AG10803 (cell line): ENCODE measurements at regions not wholly inside any gene's neighbourhood (a gene's known extent, or its start where the extent isn't known, plus 50 kb on each side); places are given as distances from the start of the nearest gene placed in this dataset.

ENCODE experiments used
- DNase-seq: peaks from one replicate; pipeline ENCODE4 v3.0.0; 2010; ENCODE audit warnings: low read depth
- H3K4me3 ChIP-seq: 2 replicates; pipeline ENCODE4 v1.5.1; 2011; ENCODE audit warnings: mild to moderate bottlenecking, low read length, control low read depth
- TF ChIP-seq, protein P1 (sequence below): conservative IDR thresholded peaks from 2 replicates; pipeline ENCODE4 v1.5.1; 2011; ENCODE audit warnings: mild to moderate bottlenecking, low read length, control low read depth, inconsistent platforms

DNA sequence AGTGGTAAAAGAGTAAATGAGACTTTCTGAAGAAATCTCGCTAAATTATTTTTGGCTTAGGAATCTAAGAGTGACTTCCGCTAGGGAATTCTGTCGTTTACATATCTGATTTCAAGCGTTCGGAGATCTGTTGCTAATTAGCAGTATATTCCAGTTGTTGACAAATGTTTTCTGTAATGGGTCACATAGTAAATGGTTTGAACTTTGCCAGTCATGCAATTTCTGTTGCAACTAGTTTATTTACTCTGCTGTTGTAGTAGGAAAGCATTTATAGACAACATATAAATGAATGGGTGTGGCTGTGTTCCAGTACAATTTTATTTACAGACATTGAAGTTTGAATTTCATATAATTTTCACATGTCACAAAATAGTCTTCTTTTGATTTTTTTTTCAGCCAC lies 57.4 kb upstream of the JAK2 start:
- DNase-seq = peak; percentile 59
- H3K4me3 ChIP-seq = no peak overlapping the region
- TF ChIP-seq, protein P1, sequence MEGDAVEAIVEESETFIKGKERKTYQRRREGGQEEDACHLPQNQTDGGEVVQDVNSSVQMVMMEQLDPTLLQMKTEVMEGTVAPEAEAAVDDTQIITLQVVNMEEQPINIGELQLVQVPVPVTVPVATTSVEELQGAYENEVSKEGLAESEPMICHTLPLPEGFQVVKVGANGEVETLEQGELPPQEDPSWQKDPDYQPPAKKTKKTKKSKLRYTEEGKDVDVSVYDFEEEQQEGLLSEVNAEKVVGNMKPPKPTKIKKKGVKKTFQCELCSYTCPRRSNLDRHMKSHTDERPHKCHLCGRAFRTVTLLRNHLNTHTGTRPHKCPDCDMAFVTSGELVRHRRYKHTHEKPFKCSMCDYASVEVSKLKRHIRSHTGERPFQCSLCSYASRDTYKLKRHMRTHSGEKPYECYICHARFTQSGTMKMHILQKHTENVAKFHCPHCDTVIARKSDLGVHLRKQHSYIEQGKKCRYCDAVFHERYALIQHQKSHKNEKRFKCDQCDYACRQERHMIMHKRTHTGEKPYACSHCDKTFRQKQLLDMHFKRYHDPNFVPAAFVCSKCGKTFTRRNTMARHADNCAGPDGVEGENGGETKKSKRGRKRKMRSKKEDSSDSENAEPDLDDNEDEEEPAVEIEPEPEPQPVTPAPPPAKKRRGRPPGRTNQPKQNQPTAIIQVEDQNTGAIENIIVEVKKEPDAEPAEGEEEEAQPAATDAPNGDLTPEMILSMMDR = no peak

DNA sequence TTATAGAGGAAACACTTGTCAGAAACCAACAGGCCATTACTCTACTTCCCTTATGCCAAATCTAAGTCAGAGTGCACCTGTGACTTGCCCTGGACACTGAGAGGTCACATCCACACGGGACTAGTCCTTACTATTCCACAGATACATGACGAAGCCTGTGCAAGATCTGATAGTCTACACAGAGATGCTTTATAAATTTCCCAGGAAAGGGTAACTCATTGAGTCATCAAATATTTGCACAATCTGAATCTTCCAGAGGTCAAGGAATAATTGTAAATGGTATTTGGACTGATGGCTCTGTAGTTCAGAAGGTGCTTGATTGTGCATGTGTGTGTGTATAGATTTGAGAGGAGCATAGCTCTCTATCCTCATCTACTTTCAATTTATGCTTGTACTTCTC lies 55.2 kb upstream of the JAK2 start:
- TF ChIP-seq, protein P1 = no peak
- H3K4me3 ChIP-seq = no peak overlapping the region
- DNase-seq = no peak

DNA sequence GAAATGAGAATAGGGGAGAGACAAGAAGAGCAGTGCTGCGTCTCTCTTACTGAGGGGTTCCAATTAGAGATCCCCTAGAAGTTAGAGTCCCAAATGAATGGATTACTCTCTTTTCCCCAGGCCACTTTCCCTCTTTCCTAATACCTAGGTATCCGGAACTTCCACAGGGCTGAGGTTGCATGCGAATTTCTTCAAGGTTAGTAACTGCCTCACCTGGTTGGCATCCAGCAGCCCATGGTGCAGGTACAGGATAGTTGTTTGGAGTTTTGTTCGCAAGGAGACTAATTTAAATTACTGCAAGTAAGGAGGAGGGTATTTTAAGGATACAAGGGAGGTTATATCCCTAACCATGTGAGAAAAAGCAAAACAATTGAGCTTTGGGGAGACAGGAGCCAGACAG lies 52.4 kb upstream of the JAK2 start:
- no peak for DNase-seq
- no peak overlapping the region for H3K4me3 ChIP-seq
- TF ChIP-seq, protein P1 = no peak

DNA sequence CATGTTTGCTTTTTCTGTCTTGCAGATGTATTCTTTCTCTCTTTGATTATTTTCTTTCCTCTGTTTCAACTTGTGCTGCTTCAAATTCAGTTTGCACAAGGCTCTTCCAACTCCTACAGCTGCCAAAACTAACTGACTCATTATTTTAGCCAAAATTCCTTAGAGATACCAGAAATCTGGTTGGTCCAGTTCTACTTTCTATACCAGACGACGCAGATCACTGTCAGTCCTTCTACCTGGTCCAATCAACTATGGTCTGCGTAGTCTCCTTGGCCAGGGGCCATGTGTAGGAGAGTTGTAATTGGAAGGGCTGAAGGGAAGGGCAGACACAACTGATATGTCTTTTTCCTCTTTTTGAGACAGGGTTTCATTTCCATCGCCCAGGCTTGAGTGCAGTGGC lies 51.9 kb upstream of the JAK2 start:
- TF ChIP-seq, protein P1 = no peak
- H3K4me3 ChIP-seq = no peak overlapping the region
- no peak for DNase-seq

DNA sequence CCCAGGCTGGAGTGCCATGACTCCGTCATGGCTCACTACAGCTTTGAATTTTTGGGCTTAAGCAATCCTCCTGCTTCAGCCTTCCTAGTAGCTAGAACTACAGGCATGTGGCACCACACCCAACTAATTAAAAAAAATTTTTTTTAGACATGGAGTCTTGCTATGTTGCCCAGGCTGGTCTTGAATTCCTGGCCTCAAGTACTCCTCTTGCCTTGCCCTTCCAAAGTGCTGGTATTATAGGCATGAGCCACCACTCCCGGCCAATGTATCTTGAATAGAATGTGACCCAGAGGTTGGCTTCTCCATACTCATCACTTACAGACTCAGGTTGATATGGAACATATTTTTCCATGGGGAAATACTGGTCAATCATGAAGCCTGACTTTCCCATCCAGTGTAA lies 51.2 kb upstream of the JAK2 start:
- TF ChIP-seq, protein P1 = no peak

DNA sequence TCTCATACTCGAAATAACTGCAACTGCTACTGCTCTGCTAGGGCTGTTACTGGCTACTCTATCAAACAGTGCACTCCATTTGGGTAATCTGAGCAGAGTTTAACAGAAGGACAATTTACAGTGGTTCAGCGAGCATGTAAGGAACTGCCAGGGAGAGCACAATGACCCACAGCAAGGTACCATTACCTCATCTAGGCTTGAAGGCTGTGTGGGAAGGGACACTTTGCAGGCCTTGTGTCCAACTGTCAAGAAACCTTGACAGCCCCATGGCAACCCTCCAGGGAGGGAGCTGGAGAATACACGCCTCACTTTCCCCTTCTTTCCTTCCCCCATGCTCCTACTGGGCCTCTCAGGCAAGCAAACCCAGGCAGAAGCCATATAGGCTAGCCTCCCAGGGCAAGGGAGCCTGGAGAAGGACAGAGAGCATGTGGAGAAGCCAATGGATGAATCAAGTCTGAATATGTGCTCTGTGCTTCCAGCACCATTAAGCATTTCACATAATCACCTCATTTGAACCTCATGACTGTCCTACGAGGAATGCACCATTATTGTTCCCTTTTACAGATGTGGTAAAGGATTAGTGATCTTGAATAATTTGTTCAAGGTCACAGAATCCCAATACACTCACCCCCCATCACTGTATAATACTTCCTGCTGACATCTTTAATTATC lies 49.9 kb upstream of the JAK2 start:
- no peak overlapping the region for H3K4me3 ChIP-seq
- TF ChIP-seq, protein P1 = no peak
- peak; percentile 27 for DNase-seq

More for the DNA sequence above, 51.2 kb upstream of the JAK2 start:
- no peak for DNase-seq
- H3K4me3 ChIP-seq = no peak overlapping the region
